SK-N-SH (cell line): ENCODE measurements at regions not wholly inside any gene's neighbourhood (a gene's known extent, or its start where the extent isn't known, plus 50 kb on each side); places are given as distances from the start of the nearest gene placed in this dataset.

Source experiments
- CTCF ChIA-PET: fragments of 300-600, 350-600 bp; formaldehyde crosslinking; extraction: SDS; loops from one replicate; lab custom pipeline; 2021; lab: Yijun Ruan, JAX
- POLR2A ChIA-PET: fragments of 350-600 bp; sonication (Branson Sonifier 250); formaldehyde crosslinking; extraction: SDS; loops from one replicate; lab custom pipeline; 2020; ENCODE audit warnings: antibody characterized with exemption, inconsistent platforms; lab: Yijun Ruan, JAX
- DNase-seq: peaks from one replicate; pipeline ENCODE4 v3.0.0; 2012
- H2AFZ ChIP-seq: fragments of 200-600 bp; sonication (generic); 2 replicates; pipeline ENCODE4 v1.8.1; 2016; ENCODE audit warnings: antibody characterized with exemption, mild to moderate bottlenecking, low read depth
- H3F3A ChIP-seq: fragments of 200-600 bp; sonication (generic); replicated peaks from 2 replicates; pipeline ENCODE3; 2016; ENCODE audit warnings: antibody characterized with exemption, mild to moderate bottlenecking; ENCODE audit not compliant: insufficient read depth
- H3K27ac ChIP-seq, 2 experiments: fragments of 200-500 bp in 1 of 2; fragments of 200-600 bp in 1 of 2; sonication (Bioruptor generic) in 1 of 2; sonication (generic), shearing (Covaris generic) in 1 of 2; 2 replicates each; pipeline versions ENCODE4 v1.5.1 to v1.6.1; 2014 to 2016; ENCODE audit warnings: low read depth in 2 of 2, inconsistent platforms in 1 of 2, low read length in 1 of 2, mild to moderate bottlenecking in 1 of 2, mixed read lengths in 1 of 2
- H3K27me3 ChIP-seq: fragments of 200-600 bp; sonication (generic), shearing (Covaris generic); 2 replicates; pipeline ENCODE4 v1.6.1; 2016; ENCODE audit warnings: mixed run types; ENCODE audit not compliant: insufficient read depth
- H3K36me3 ChIP-seq, 2 experiments: fragments of 200-500 bp in 1 of 2; fragments of 200-600 bp in 1 of 2; sonication (Bioruptor generic) in 1 of 2; sonication (generic) in 1 of 2; replicated peaks in 1 of 2; 2 replicates each; pipeline versions ENCODE3 to v1.5.1; 2014 to 2016; ENCODE audit warnings: low read length in 1 of 2, mild to moderate bottlenecking in 1 of 2; ENCODE audit not compliant: insufficient read depth in 2 of 2, control insufficient read depth in 1 of 2
- H3K4me1 ChIP-seq, 2 experiments: fragments of 200-500 bp in 1 of 2; fragments of 200-600 bp in 1 of 2; sonication (Bioruptor generic) in 1 of 2; sonication (generic), shearing (Covaris generic) in 1 of 2; 2 replicates each; pipeline versions ENCODE4 v1.5.1 to v1.6.1; 2014 to 2016; ENCODE audit warnings: low read depth in 1 of 2, low read length in 1 of 2, mixed run types in 1 of 2; ENCODE audit not compliant: insufficient read depth in 2 of 2, control insufficient read depth in 1 of 2
- H3K4me2 ChIP-seq: fragments of 200-600 bp; sonication (generic), shearing (Covaris generic); 2 replicates; pipeline ENCODE4 v1.6.1; 2017; ENCODE audit warnings: mixed run types
- H3K4me3 ChIP-seq, 2 experiments: fragments of 200-500 bp in 1 of 2; fragments of 200-600 bp in 1 of 2; sonication (Bioruptor generic) in 1 of 2; sonication (generic), shearing (Covaris generic) in 1 of 2; 2 replicates each; pipeline versions ENCODE4 v1.5.1 to v1.8.1; 2014 to 2016; ENCODE audit warnings: low read depth in 2 of 2, inconsistent platforms in 1 of 2, low read length in 1 of 2, mild to moderate bottlenecking in 1 of 2, mixed read lengths in 1 of 2, moderate library complexity in 1 of 2
- H3K79me2 ChIP-seq: fragments of 200-600 bp; sonication (generic); 2 replicates; pipeline ENCODE4 v1.8.1; 2017; ENCODE audit warnings: mild to moderate bottlenecking; ENCODE audit not compliant: insufficient read depth
- H3K9ac ChIP-seq: fragments of 200-600 bp; sonication (generic); 2 replicates; pipeline ENCODE4 v1.6.1; 2017; ENCODE audit warnings: mixed run types
- H3K9me2 ChIP-seq: fragments of 200-600 bp; sonication (generic); 2 replicates; pipeline ENCODE4 v1.6.1; 2017; ENCODE audit warnings: mixed run types
- H3K9me3 ChIP-seq: fragments of 200-600 bp; sonication (generic); 2 replicates; pipeline ENCODE4 v1.6.1; 2017; ENCODE audit warnings: mixed run types, mild to moderate bottlenecking, moderate library complexity
- H4K20me1 ChIP-seq: fragments of 200-600 bp; sonication (generic); 2 replicates; pipeline ENCODE4 v1.6.1; 2017; ENCODE audit warnings: mild to moderate bottlenecking, mixed run types; ENCODE audit not compliant: insufficient read depth
- EZH2phosphoT487 ChIP-seq: fragments of 200-600 bp; sonication (generic); IDR thresholded peaks from 2 replicates; pipeline ENCODE4 v1.6.1; 2017; ENCODE audit warnings: low read depth, mixed run types, mild to moderate bottlenecking, antibody characterized with exemption, moderate library complexity, borderline replicate concordance
- FOSL2 ChIP-seq: IDR thresholded peaks from 2 replicates; pipeline ENCODE4 v1.4.0; 2012; ENCODE audit warnings: low read depth, mild to moderate bottlenecking, moderate library complexity, borderline replicate concordance
- FOXM1 ChIP-seq: IDR thresholded peaks from 2 replicates; pipeline ENCODE4 v1.4.0; 2012; ENCODE audit warnings: low read depth, mild to moderate bottlenecking
- GABPA ChIP-seq: IDR thresholded peaks from 2 replicates; pipeline ENCODE4 v1.4.0; 2012; ENCODE audit warnings: low read depth, mild to moderate bottlenecking
- GATA2 ChIP-seq: sonication (generic); formaldehyde crosslinking; IDR thresholded peaks from 2 replicates; pipeline ENCODE4 v1.5.0; 2020; ENCODE audit warnings: mild to moderate bottlenecking, missing genetic modification reagents
- IRF3 ChIP-seq: fragments of 150-350 bp; IDR thresholded peaks from 2 replicates; pipeline ENCODE4 v1.6.1; 2016; ENCODE audit warnings: mild to moderate bottlenecking, low read depth, low read length
- JUND ChIP-seq: IDR thresholded peaks from 2 replicates; pipeline ENCODE4 v1.4.0; 2012
- MAX ChIP-seq: IDR thresholded peaks from 2 replicates; pipeline ENCODE4 v1.4.0; 2012; ENCODE audit warnings: low read depth
- MEF2A ChIP-seq: IDR thresholded peaks from 2 replicates; pipeline ENCODE4 v1.4.0; 2012; ENCODE audit warnings: low read depth, borderline replicate concordance
- NFIC ChIP-seq: IDR thresholded peaks from 2 replicates; pipeline ENCODE4 v1.4.0; 2012; ENCODE audit warnings: borderline replicate concordance
- NRF1 ChIP-seq: IDR thresholded peaks from 2 replicates; pipeline ENCODE4 v1.6.1; 2012; ENCODE audit warnings: low read depth, mild to moderate bottlenecking, low read length
- POLR2AphosphoS5 ChIP-seq: IDR thresholded peaks from 2 replicates; pipeline ENCODE4 v1.6.1; 2012; ENCODE audit warnings: low read depth, low read length
- RAD21 ChIP-seq: IDR thresholded peaks from 2 replicates; pipeline ENCODE4 v1.6.1; 2012; ENCODE audit warnings: mild to moderate bottlenecking, low read length
- RCOR1 ChIP-seq: fragments of 150-350 bp; IDR thresholded peaks from 2 replicates; pipeline ENCODE4 v1.6.1; 2017; ENCODE audit warnings: antibody characterized with exemption, low read length
- RFX5 ChIP-seq: IDR thresholded peaks from 2 replicates; pipeline ENCODE4 v1.6.1; 2012; ENCODE audit warnings: mild to moderate bottlenecking, improper control_type of control experiment, low read length
- RXRA ChIP-seq: IDR thresholded peaks from 2 replicates; pipeline ENCODE4 v1.4.0; 2012; ENCODE audit warnings: low read depth, mild to moderate bottlenecking, borderline replicate concordance
- USF2 ChIP-seq: fragments of 150-350 bp; IDR thresholded peaks from 2 replicates; pipeline ENCODE4 v1.6.1; 2017; ENCODE audit warnings: antibody characterized with exemption, low read length, low read depth, borderline replicate concordance
- ZBTB33 ChIP-seq: IDR thresholded peaks from 2 replicates; pipeline ENCODE4 v1.4.0; 2012; ENCODE audit warnings: low read depth, borderline replicate concordance
- WGBS: methylation state at CpG from one replicate; pipeline ENCODE4 v1.1.6; 2017; ENCODE audit warnings: low lambda C conversion rate; 5-methylcytosine and 5-hydroxymethylcytosine counted together

GRCh38 chr20:53834749-53835148 lies 235.6 kb downstream of the BCAS1 start (continued):
- TF ChIP-seq POLR2AphosphoS5 = no peak
- no peak for TF ChIP-seq FOSL2
- no peak for TF ChIP-seq GATA2 (CRISPR knock-in tag)
- no peak for TF ChIP-seq RFX5
- TF ChIP-seq GABPA = no peak
- TF ChIP-seq IRF3 = no peak
- TF ChIP-seq FOXM1 = no peak
- TF ChIP-seq RAD21 = no peak
- no peak for TF ChIP-seq RCOR1
- no peak for TF ChIP-seq NRF1

GRCh38 chr20:53834062-53834442 lies 236.3 kb downstream of the BCAS1 start:
- CTCF ChIA-PET = no interaction called here
- Histone ChIP-seq H3K79me2 (no peaks in the 10 kb centered on the region), H2AFZ (no peak overlapping the region), H3K9me2 (no peaks in the 10 kb centered on the region), H3K4me2 (no peak overlapping the region), H3K4me3 (no peak overlapping the region), H3F3A (peaks cover 21% of the 10 kb centered on the region), H4K20me1 (no peaks in the 10 kb centered on the region), H3K27me3 (no peaks in the 10 kb centered on the region), H3K27ac (no peak overlapping the region), H3K36me3 (no peaks in the 10 kb centered on the region), H3K9ac (no peak overlapping the region), H3K4me1 (peaks cover 0 to 11% of the 10 kb centered on the region in 2 experiments; a peak in 2 of 4 replicates), H3K9me3 (no peaks in the 10 kb centered on the region)
- no peak for DNase-seq
- POLR2A ChIA-PET = no interaction called here
- 83% methylated on average over 3 of the region's 3 CpGs for WGBS
- TF ChIP-seq MAX = no peak
- TF ChIP-seq EZH2phosphoT487 = no peak
- TF ChIP-seq FOSL2 = peak; percentile 15; the same call in 1 of the 2 replicates
- TF ChIP-seq MEF2A = 0 out of 2 replicates have a peak, but pooled peaks have one; percentile 22

- WGBS = 96% methylated on average over 10 of the region's 10 CpGs
Measured at GRCh38 chr20:53833333-53834061, 236.9 kb downstream of the BCAS1 start.

More at GRCh38 chr20:53833333-53834061, 236.9 kb downstream of the BCAS1 start:
- DNase-seq = no peak
- no peak for TF ChIP-seq NRF1
- no peak for TF ChIP-seq GABPA
- no peak for TF ChIP-seq USF2
- no peak for TF ChIP-seq JUND
- TF ChIP-seq MAX = no peak
- TF ChIP-seq GATA2 (CRISPR knock-in tag) = no peak
- no peak for TF ChIP-seq RCOR1
- no peak for TF ChIP-seq ZBTB33
- no peak for TF ChIP-seq EZH2phosphoT487
- no peak for TF ChIP-seq RXRA
- TF ChIP-seq RFX5 = no peak
- no peak for TF ChIP-seq NFIC
- H4K20me1 ChIP-seq = no peaks in the 10 kb centered on the region
- no peak overlapping the region for H2AFZ ChIP-seq
- peaks cover 27% of the 10 kb centered on the region for H3F3A ChIP-seq
- no peak overlapping the region for H3K9ac ChIP-seq
- no peaks in the 10 kb centered on the region for H3K36me3 ChIP-seq
- H3K27me3 ChIP-seq = no peaks in the 10 kb centered on the region
- no peaks in the 10 kb centered on the region for H3K79me2 ChIP-seq
- no peaks in the 10 kb centered on the region for H3K9me3 ChIP-seq
- H3K4me3 ChIP-seq = no peak overlapping the region
- ChIA-PET POLR2A (no interaction called here), CTCF (no interaction called here)
- no peak overlapping the region for H3K27ac ChIP-seq
- H3K4me2 ChIP-seq = no peak overlapping the region
- H3K9me2 ChIP-seq = no peaks in the 10 kb centered on the region
- peaks cover 0 to 14% of the 10 kb centered on the region in 2 experiments; a peak in 2 of 4 replicates for H3K4me1 ChIP-seq
